SW480 (cell line): ENCODE measurements at regions not wholly inside any gene's neighbourhood (a gene's known extent, or its start where the extent isn't known, plus 50 kb on each side); places are given as distances from the start of the nearest gene placed in this dataset.
"Not testable (repeated sequence)": the region's sequence is repeated elsewhere in the genome, so short reads cannot be mapped to it uniquely, and the experiment has no call there.

ENCODE experiments used
- DNase-seq: peaks from one replicate; pipeline ENCODE4 v3.0.0-alpha.2; 2016; ENCODE audit warnings: low spot score

DNA sequence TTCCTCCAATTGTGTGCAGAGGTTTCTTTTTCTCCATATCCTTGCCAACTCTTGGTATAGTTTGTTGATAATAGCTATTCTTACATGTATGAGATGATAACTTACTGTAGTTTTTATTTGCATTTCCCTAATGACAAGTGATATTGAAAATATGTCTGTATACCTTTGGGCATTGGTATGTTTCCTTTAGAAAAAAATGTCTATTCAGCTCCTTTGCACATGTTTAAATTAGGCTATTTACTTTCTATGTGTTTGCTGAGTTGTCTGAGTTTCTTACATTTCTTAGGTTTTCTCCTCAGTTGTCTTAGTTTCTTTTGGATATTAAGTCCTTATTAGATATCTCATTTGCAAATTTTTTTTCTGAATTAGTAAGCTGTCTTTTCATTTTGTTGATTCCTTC lies 487.3 kb upstream of the EPHA5 start:
- no peak for DNase-seq

DNA sequence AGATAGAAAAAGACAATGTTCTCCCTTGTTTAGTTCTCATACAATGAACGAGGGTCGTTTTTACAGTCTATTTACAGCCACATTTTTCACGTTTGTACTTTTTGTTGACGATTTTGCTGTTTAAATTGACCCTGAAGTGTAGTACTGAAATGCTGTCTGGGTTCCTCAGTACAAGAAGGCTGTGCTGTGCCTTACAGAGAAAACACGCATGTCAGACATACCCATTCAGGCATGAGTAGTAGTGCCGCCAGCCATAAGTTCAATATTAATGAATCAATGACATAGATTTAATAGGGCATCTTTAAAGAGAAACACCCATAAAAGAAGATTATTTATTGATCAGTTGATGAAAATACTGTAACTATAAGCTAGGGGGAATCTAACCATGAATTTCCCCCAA lies 459.8 kb upstream of the EPHA5 start:
- no peak for DNase-seq

DNA sequence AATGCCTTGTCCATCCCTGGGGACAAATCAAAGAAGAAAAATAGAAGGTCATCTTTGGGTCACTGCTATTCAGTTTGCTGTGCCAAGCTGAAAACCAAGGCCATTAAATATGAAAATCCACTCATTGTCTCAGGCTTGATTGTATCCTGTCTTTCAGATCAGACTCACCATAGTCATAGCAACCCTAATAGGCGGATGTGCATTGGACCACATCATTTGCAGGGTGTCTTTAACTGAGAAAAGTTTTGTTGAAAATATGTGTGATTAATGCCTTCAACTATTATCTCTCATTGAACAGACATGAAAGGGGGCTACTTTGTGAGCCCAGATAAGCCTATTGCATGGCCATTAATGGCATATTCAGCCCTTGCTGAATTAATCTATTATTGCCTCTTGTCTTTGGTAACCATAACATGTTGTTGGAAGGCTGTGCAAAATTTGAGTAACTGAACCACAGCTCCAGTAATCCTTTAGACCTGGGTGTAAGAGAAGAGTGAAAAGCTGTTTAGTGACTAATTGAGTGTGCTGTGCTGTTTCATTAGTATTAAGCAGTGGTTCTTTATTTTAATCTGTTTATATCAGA lies 453.6 kb upstream of the EPHA5 start:
- DNase-seq, result no peak

DNA sequence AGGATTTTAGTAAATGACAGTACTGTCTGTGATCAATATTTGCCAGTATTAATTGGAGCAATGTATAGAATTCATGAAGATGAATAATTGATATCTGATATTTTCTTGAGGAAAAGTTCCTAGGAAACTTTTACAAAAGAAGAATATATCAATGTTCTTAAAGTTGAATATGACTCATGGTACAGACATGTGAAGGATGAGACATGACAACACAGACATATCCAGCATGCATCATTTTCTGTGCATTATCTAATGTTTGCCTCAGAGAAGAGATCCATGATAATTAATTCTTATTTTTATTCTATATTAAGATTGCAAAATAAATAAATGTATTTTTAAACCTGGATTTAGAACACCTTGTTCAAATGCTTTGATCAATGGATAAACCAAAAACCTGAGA lies 452.9 kb upstream of the EPHA5 start:
- DNase-seq, result no peak

DNA sequence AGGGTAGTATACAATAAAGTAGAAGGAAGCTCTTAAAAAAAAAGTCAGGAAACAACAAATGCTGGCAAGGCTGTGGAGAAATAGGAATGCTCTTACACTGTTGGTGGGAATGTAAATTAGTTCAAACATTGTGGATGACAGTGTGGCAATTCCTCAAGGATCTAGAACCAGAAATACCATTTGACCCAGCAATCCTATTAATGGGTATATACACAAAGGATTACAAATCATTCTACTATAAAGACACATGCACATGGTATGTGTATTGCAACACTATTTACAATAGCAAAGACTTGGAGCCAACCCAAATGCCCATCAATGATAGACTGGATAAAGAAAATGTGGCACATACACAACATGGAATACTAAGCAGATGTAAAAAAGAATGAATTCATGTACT lies 444.9 kb upstream of the EPHA5 start:
- DNase-seq, result not testable (repeated sequence)

DNA sequence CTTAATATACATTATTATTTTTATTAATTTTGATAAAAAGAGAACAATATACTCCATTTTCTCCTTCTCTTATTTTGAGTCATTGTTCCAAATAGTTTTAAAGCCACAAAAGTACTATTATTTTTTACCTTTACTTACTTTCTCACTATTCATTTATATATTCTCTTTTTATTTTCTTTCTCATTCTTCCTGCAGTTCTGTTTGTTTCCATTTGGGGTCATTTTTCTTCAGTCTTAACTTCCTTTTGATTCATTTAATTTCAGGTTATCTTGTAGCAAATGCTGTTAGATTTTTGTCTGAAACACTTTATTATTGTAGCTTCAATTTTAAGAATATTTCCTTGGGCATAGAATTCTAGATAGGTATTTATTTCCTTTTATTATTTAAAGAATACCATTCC lies 438.6 kb upstream of the EPHA5 start:
- no peak for DNase-seq

DNA sequence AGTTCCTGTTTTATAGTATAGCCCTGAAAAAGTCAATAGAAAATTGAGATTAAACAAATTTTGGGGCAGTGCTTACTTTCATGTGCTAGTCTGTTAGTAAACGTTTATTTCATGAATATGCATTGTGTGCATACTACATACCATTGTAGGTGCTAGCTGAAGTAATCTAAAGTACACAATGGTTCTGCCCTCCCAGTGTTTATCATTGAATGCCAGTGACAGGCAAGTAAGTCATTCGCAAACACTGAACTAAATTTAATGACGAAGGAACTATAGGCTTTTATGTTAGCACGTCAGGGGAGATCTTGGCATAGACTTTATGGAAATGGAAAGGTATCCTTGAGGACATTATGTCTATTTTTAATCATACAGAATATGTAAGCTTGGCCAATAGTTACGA lies 426.9 kb upstream of the EPHA5 start:
- DNase-seq, result no peak

DNA sequence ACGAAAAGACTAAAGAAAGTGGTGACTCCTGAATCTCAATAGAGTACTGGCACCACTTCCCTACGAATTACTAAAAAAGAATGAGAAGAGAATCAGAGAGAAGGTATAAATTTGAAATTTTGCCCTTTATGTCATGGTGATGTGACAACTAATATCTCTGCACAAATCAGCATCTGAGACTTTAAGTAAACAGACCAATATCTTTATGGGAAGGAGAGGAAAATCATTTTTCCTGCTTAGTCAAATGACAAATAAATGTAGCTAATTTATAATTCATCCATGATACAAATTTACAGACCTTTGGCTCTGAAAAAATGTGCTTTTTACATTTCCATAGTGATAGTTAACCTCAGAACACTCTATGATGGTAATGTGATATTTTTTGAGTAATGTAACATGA lies 424.8 kb upstream of the EPHA5 start:
- DNase-seq, result no peak

DNA sequence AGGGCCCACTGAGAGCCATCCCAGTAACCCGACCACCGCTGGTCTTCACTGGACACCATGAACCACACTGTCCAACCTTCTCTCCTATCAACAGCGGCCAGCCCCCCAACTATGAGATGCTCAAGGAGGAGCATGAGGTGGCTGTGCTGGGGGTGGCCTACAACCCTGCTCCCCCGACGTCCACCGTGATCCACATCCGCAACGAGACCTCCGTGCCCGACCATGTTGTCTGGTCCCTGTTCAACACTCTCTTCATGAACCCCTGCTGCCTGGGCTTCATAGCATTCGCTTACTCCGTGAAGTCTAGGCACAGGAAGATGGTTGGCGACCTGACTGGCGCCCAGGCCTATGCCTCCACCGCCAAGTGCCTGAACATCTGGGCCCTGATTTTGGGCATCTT lies 423.8 kb upstream of the EPHA5 start:
- no peak for DNase-seq

DNA sequence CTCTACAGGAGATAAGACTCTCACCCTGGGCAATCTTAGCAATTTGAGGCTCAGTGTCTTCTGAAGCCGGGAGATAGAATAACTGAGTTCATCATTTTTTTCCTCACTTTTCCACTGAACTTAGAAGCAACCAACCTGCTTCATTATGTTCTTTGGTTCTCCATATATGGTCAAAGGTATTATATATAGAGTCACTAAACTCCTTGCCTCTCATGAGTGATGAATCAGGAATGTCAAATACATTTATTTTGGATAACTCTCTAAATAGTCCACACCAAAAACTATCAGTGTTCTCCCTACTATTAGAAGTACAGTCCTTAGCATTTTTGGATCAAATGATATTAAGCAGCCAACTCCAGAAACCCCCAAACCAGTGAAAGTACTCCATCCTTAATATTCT lies 421.5 kb upstream of the EPHA5 start:
- DNase-seq, result no peak

DNA sequence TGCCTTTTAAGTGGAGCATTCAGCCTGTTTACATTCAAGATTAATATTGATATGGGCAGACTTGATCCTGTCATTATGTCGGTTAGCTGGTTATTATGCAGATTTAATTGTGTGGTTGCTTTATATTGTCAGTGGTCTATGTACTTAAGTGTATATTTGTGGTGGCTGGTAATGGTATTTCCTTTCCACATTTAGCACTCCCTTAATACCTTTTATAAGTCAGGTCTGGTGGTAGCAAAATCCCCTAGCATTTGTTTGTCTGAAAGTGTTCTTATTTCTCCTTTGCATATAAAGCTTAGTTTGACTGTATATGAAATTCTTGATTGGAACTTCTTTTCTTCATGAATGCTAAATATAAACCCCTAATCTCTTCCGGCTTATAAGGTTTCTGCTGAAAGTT lies 403.7 kb upstream of the EPHA5 start:
- DNase-seq, result no peak

DNA sequence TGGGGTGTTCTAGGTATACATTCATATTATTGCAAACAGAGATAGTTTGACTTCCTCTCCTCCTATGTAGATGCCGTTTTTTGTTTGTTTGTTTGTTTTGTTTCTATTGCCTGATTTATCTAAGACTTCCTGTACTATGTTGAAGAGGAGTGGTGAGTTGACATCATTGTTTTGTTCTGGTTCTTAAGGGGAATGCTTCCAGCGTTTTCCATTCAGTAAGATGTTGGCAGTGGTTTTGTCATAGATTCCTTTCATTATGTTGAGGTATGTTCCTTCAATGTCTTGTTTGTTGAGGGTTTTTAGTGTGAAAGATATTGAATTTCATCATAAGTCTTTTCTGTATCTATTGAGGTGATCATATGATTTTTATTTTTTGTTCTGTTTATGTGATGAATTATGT lies 401.6 kb upstream of the EPHA5 start:
- no peak for DNase-seq

DNA sequence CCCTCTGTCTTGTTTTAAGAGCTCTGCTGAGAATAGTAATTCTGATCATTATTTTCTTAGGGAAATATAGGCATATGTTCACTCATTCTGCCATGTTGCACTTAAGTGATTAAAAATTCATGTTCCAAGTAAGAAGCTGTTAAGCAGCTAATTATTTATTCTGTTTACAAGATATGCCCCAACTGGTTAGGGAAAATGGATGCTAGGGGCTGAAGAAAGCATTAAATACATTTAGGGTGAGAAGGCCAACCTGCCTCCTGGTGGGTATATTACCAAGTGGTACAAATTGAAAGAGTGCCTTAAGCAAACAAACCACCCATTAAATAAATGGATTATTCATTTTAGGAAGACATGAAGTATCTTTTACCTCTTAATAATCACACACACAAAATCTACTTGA lies 392.6 kb upstream of the EPHA5 start:
- no peak for DNase-seq

DNA sequence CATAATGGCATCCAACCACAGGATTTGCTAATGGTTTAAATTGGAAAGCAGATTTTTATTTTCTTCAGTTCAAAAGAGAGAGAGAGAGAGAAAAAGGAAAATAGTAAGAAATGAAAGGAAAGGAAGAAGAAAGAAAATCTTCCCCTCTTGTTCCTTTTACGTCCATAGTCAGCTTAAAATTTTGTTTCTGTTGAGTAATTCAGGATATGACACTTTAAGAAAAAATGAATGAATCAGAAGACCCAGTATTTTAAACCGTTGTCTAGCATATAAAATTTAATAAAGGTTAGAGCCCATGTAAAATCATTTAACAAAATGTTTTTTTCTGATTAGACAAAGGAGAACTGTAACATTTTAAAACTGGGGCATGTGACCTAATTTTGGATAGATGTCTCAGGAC lies 391.8 kb upstream of the EPHA5 start:
- DNase-seq, result no peak

DNA sequence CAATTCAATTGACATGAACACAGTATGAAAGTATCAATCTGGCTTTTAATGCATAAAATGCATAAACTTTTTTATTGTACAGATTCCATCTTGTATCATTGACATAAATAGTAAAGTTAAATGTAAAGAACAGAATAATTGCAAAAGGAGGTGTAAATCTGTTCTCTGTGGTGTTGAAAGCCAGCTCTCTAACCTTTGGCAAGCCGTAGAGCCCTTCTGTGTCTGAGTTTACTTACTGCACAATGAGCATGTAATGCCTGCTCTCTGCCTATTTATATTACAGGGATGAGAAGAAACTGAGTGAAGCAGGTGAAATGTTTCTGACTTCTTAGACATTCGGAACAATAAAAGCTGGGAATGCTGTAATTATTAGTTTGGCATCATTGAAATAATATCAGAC lies 389.3 kb upstream of the EPHA5 start:
- DNase-seq, result no peak

DNA sequence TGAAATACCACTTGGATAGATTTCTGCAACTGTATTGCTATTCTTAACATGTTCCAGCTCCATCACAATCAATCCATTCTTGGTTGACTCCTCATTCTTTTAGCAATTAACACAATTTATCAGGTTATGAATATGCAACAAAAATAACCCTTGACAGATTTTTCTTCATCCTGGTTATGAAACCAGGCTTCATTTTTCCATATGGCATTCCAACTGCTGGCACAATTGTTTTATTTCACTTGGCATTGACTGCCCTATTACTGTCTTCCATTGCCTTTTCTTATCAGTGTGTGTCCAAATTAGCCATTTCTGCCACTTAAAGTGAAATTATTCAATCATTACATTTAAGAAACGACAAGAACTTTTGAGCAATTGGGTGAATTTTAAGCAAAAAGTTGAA lies 388.8 kb upstream of the EPHA5 start:
- DNase-seq, result no peak

DNA sequence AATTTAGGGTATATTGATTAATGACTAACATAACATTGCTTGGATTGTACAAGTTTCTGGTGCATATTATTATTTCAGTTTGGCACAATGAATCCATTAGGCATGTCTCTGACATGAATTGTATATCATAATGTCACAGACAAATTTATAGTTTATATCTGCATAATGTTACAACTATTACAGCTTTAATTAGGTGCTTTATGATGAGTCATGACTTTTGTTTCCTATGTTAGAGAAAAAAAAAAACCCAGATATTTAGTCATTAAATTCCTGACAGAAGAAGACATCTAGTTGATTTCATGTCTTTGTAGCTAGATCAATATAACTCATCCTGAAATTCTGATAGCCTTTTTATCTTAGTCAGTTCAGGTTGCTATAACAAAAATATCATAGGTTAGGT lies 385.7 kb upstream of the EPHA5 start:
- no peak for DNase-seq

DNA sequence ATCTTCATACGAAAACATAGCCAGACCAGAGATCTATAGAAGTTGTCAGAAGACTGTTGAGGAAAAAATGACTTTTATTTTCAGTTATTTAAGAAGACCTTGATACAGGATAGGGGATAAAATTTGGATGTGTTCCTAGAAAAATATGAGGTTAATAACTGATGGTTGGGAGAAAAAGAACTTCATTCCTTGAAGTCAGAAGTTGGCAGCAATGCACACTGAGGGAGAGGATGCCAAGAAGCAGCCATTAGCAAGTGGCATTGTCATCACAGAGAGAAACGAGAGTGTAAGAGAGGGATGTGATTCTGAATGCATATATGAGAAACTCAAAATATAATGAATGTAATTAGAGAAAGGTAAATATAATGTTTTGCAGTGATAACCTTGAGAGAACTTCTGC lies 382.1 kb upstream of the EPHA5 start:
- DNase-seq, result no peak

DNA sequence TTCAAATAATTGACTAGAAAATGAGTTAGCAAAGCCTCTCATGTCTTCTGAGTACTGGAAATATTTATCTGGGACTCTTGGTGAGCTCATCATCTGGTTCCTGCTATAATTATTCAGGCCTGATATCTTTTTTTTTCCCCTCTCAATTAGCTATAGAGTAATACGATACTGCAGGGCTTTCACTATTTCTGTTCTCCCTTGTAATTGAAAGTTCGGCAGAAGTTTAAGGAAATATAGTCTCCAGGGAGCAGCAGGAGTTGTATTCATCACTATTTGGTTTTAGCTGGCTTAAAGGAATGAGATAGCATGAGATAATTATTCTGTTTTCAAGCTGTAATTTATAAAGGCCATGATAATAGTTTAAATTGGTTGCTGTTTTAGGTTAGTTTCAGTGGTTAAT lies 378.6 kb upstream of the EPHA5 start:
- DNase-seq, result no peak

DNA sequence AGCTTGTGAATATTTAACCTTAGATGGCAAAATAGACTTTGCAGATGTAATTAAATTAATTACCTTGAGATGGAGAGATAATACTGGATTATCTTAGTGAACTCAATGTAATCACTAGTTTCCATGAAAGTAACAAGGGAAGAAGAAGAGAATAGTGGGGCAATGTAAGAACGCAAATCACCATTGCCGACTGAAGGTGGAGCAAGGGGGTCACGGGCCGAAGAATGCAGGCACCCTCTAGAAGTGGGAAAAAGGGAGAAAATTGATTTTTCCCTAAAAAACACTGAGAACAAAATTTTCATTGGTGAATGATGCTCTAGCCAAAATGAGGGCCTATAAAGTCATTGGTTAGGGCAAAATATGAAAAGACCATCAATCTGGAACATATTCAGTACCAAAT lies 375.6 kb upstream of the EPHA5 start:
- no peak for DNase-seq

DNA sequence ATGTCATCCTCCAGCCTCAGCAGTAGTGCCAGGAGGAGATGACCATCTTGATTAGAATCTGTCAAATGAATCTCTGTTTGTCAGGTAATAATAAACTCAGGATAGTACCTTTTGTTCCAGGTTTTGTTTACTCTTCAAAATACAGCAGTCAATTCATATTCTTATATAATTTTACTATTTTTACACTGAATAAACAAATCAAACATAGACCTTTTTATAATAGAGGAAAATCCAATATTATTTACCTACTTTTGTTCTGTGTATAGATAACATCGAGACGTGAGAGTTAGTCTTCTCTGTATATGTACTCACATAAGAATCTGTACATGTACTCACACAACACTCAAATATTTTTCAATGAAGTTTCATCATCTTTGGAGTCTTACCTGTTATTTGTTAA lies 365.4 kb upstream of the EPHA5 start:
- no peak for DNase-seq

DNA sequence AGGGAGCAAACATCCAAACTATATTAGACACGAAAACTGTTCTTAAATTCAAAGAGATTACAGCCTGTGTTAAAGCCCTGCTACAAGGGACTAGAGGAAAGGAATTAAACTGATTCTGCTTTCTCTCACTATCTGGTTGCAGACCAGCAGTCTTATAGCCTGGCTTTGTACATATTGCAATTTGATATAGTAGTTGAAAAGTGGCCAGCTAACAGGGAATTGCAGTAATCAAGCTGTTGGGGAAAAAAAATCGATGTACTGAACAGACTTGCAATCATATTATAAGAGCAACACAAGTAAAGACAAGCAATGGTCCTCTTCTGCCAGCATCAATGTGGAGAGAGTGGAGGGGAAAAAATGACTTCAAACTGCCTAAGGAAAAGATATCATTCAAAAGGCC lies 364.4 kb upstream of the EPHA5 start:
- DNase-seq, result no peak

DNA sequence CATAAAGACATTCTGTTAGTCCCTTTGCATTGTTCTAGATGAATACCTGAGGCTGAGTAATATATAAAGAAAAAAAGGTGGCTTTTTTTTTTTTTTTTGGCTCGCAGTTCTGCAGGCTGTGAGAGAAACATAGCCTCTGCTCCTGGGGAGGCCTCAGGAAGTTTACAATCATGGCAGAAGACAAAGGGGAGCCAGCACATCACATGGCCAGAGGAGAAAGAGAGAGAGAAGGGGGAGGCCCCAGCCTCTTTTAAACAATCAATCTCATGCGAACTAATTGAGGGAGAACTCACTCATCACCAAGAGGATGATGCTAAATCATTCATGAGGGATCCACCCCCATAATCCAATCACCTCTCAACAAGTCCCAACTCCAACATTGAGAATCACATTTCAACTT lies 364.0 kb upstream of the EPHA5 start:
- no peak for DNase-seq

DNA sequence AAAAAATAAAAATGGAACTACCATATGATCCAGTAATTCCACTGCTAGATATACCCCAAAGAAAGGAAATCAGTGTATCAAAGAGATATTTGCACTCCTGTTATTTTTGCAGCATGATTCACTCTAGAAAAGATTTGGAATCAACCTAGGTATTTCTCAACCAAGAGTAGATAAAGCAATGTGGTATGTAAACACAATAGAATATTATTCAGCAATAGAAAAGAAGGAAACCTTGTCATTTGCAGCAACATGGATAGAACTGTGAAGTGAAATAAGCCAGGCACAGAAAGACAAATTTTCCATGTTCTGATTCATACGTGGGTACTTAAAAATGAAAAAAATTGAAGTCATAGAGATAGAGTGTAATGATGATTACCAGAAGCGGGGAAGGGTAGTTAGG lies 362.3 kb upstream of the EPHA5 start:
- DNase-seq, result no peak

DNA sequence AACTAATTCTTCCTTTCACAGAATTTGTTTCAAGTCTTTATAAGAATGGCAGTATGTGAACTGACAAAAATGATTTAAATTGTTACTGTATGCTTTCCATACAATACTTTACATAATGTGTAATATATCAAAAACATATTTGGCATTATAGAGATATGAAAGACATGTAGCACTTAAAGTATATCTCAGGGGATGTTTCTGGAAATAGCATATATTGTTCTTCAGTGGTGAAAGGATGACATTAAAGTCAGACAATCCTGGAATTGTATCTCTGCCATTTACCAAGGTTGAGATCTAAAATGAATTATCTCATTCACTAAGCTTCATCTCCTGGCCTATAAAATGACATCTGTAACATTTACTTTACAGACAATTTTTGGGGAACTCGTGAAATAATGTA lies 358.4 kb upstream of the EPHA5 start:
- no peak for DNase-seq
